ENCODE measurements at regions not wholly inside any gene's neighbourhood (a gene's known extent, or its start where the extent isn't known, plus 50 kb on each side); places are given as distances from the start of the nearest gene placed in this dataset.

GRCh38 chr4:182048871-182049270, 194.3 kb upstream of the TENM3 start:
- H3K4me2 ChIP-seq (ENCODE audit: insufficient read depth, low read length, poor library complexity, severe bottlenecking) = no peak overlapping the region
- H4K8ac ChIP-seq (ENCODE audit: low read depth, low read length) = no peak overlapping the region
- no peak overlapping the region for H3K4me3 ChIP-seq (ENCODE audit: low read length in 2 of 2)
- no peak overlapping the region for H2BK120ac ChIP-seq (ENCODE audit: low read depth, low read length)
- H2AFZ ChIP-seq (ENCODE audit: low read length) = no peak overlapping the region
- no peaks in the 10 kb centered on the region for H3K36me3 ChIP-seq (replicated peaks in 1 of 2; ENCODE audit: control insufficient read depth in 2 of 2, insufficient read depth in 2 of 2, low read length in 2 of 2)
- H3K4ac ChIP-seq (ENCODE audit: low read length) = no peak overlapping the region
- DNase-seq (ENCODE audit: low spot score) = no peak
- H3K14ac ChIP-seq (ENCODE audit: low read length) = no peak overlapping the region
- H3K23ac ChIP-seq (ENCODE audit: low read depth, low read length, poor library complexity) = no peak overlapping the region
- no peaks in the 10 kb centered on the region for H3K4me1 ChIP-seq (ENCODE audit: control insufficient read depth in 2 of 2, insufficient read depth in 1 of 2, low read depth in 1 of 2, low read length in 2 of 2)
- no peak overlapping the region for H4K91ac ChIP-seq (ENCODE audit: low read depth, low read length, poor library complexity)
- H2BK15ac ChIP-seq (ENCODE audit: low read length) = no peak overlapping the region
- no peaks in the 10 kb centered on the region for H3K79me1 ChIP-seq (ENCODE audit: low read depth, low read length)
- WGBS, 2 donors (ENCODE audit: extremely low coverage in 2 of 2, insufficient read length in 2 of 2, insufficient replicate concordance in 1 of 2) = no CpG with 5 or more reads among the region's 1 CpG
- H2BK12ac ChIP-seq (ENCODE audit: low read length) = no peak overlapping the region
- H3K27ac ChIP-seq (replicated peaks; ENCODE audit: low read length) = no peak overlapping the region
- no peaks in the 10 kb centered on the region for H3K27me3 ChIP-seq (ENCODE audit: control insufficient read depth in 3 of 3, insufficient read depth in 3 of 3, low read depth in 1 of 3, low read length in 3 of 3)
- H3K9me3 ChIP-seq (replicated peaks in 1 of 2; ENCODE audit: control insufficient read depth in 2 of 2, insufficient read depth in 1 of 2, low read depth in 1 of 2, low read length in 2 of 2) = no peaks in the 10 kb centered on the region
- no peak overlapping the region for H3K18ac ChIP-seq (ENCODE audit: low read length)
- H3K9ac ChIP-seq (ENCODE audit: low read depth, low read length, poor library complexity) = no peak overlapping the region
- no peak overlapping the region for H2AK5ac ChIP-seq (ENCODE audit: low read depth, low read length)
- H2BK5ac ChIP-seq (ENCODE audit: low read length) = no peak overlapping the region

GRCh38 chr4:182056866-182057265, 186.3 kb upstream of the TENM3 start:
- WGBS, 2 donors (ENCODE audit: extremely low coverage in 2 of 2, insufficient read length in 2 of 2, insufficient replicate concordance in 1 of 2) = no CpG with 5 or more reads among the region's 6 CpGs
- H3K4me3 ChIP-seq (ENCODE audit: low read length in 2 of 2) = no peak overlapping the region
- no peak for DNase-seq (ENCODE audit: low spot score)

GRCh38 chr4:182062458-182062857, 180.7 kb upstream of the TENM3 start:
- Histone ChIP-seq H3K27me3 (ENCODE audit: control insufficient read depth in 3 of 3, insufficient read depth in 3 of 3, low read depth in 1 of 3, low read length in 3 of 3) (no peaks in the 10 kb centered on the region), H3K14ac (ENCODE audit: low read length) (no peak overlapping the region), H2BK5ac (ENCODE audit: low read length) (no peak overlapping the region), H3K4me2 (ENCODE audit: insufficient read depth, low read length, poor library complexity, severe bottlenecking) (no peak overlapping the region), H3K18ac (ENCODE audit: low read length) (no peak overlapping the region), H3K9ac (ENCODE audit: low read depth, low read length, poor library complexity) (no peak overlapping the region), H3K4me3 (ENCODE audit: low read length in 2 of 2) (no peak overlapping the region), H3K4me1 (ENCODE audit: control insufficient read depth in 2 of 2, insufficient read depth in 1 of 2, low read depth in 1 of 2, low read length in 2 of 2) (no peaks in the 10 kb centered on the region), H4K91ac (ENCODE audit: low read depth, low read length, poor library complexity) (no peak overlapping the region), H3K9me3 (replicated peaks in 1 of 2; ENCODE audit: control insufficient read depth in 2 of 2, insufficient read depth in 1 of 2, low read depth in 1 of 2, low read length in 2 of 2) (peaks cover 3 to 20% of the 10 kb centered on the region in 2 donors), H3K4ac (ENCODE audit: low read length) (no peak overlapping the region), H3K79me1 (ENCODE audit: low read depth, low read length) (peaks cover 2% of the 10 kb centered on the region), H3K23ac (ENCODE audit: low read depth, low read length, poor library complexity) (no peak overlapping the region), H2BK120ac (ENCODE audit: low read depth, low read length) (no peak overlapping the region), H2BK12ac (ENCODE audit: low read length) (no peak overlapping the region), H2AK5ac (ENCODE audit: low read depth, low read length) (no peak overlapping the region), H4K8ac (ENCODE audit: low read depth, low read length) (no peak overlapping the region), H2BK15ac (ENCODE audit: low read length) (no peak overlapping the region), H3K27ac (replicated peaks; ENCODE audit: low read length) (no peak overlapping the region), H2AFZ (ENCODE audit: low read length) (no peak overlapping the region), H3K36me3 (replicated peaks in 1 of 2; ENCODE audit: control insufficient read depth in 2 of 2, insufficient read depth in 2 of 2, low read length in 2 of 2) (no peaks in the 10 kb centered on the region)
- no peak for DNase-seq (ENCODE audit: low spot score)
- no CpG with 5 or more reads among the region's 3 CpGs for WGBS, 2 donors (ENCODE audit: extremely low coverage in 2 of 2, insufficient read length in 2 of 2, insufficient replicate concordance in 1 of 2)

More at GRCh38 chr4:182056866-182057265, 186.3 kb upstream of the TENM3 start:
- H2AK5ac ChIP-seq (ENCODE audit: low read depth, low read length) = no peak overlapping the region
- H3K27ac ChIP-seq (replicated peaks; ENCODE audit: low read length) = no peak overlapping the region
- H2BK120ac ChIP-seq (ENCODE audit: low read depth, low read length) = no peak overlapping the region
- H2BK15ac ChIP-seq (ENCODE audit: low read length) = no peak overlapping the region
- H3K79me1 ChIP-seq (ENCODE audit: low read depth, low read length) = peaks cover 2% of the 10 kb centered on the region
- H3K4ac ChIP-seq (ENCODE audit: low read length) = no peak overlapping the region
- no peak overlapping the region for H3K4me2 ChIP-seq (ENCODE audit: insufficient read depth, low read length, poor library complexity, severe bottlenecking)
- peaks cover 0 to 5% of the 10 kb centered on the region in 2 donors for H3K4me1 ChIP-seq (ENCODE audit: control insufficient read depth in 2 of 2, insufficient read depth in 1 of 2, low read depth in 1 of 2, low read length in 2 of 2)
- peaks cover 3 to 13% of the 10 kb centered on the region in 2 donors for H3K9me3 ChIP-seq (replicated peaks in 1 of 2; ENCODE audit: control insufficient read depth in 2 of 2, insufficient read depth in 1 of 2, low read depth in 1 of 2, low read length in 2 of 2)
- no peak overlapping the region for H3K23ac ChIP-seq (ENCODE audit: low read depth, low read length, poor library complexity)
- no peaks in the 10 kb centered on the region for H3K27me3 ChIP-seq (ENCODE audit: control insufficient read depth in 3 of 3, insufficient read depth in 3 of 3, low read depth in 1 of 3, low read length in 3 of 3)
- H3K36me3 ChIP-seq (replicated peaks in 1 of 2; ENCODE audit: control insufficient read depth in 2 of 2, insufficient read depth in 2 of 2, low read length in 2 of 2) = no peaks in the 10 kb centered on the region
- H2BK5ac ChIP-seq (ENCODE audit: low read length) = no peak overlapping the region
- no peak overlapping the region for H4K91ac ChIP-seq (ENCODE audit: low read depth, low read length, poor library complexity)
- H2BK12ac ChIP-seq (ENCODE audit: low read length) = no peak overlapping the region
- no peak overlapping the region for H4K8ac ChIP-seq (ENCODE audit: low read depth, low read length)
- no peak overlapping the region for H3K9ac ChIP-seq (ENCODE audit: low read depth, low read length, poor library complexity)
- H3K14ac ChIP-seq (ENCODE audit: low read length) = no peak overlapping the region
- H2AFZ ChIP-seq (ENCODE audit: low read length) = peak overlapping the region; percentile 46
- no peak overlapping the region for H3K18ac ChIP-seq (ENCODE audit: low read length)

- Histone ChIP-seq H3K79me1 (ENCODE audit: low read depth, low read length) (peaks cover 2% of the 10 kb centered on the region), H3K27ac (replicated peaks; ENCODE audit: low read length) (no peak overlapping the region), H2BK5ac (ENCODE audit: low read length) (no peak overlapping the region), H3K4me1 (ENCODE audit: control insufficient read depth in 2 of 2, insufficient read depth in 1 of 2, low read depth in 1 of 2, low read length in 2 of 2) (peaks cover 0 to 1% of the 10 kb centered on the region in 2 donors), H3K9ac (ENCODE audit: low read depth, low read length, poor library complexity) (no peak overlapping the region), H3K27me3 (ENCODE audit: control insufficient read depth in 3 of 3, insufficient read depth in 3 of 3, low read depth in 1 of 3, low read length in 3 of 3) (no peaks in the 10 kb centered on the region), H3K14ac (ENCODE audit: low read length) (no peak overlapping the region), H2AK5ac (ENCODE audit: low read depth, low read length) (no peak overlapping the region), H2BK12ac (ENCODE audit: low read length) (no peak overlapping the region), H3K18ac (ENCODE audit: low read length) (no peak overlapping the region), H3K4me2 (ENCODE audit: insufficient read depth, low read length, poor library complexity, severe bottlenecking) (no peak overlapping the region), H2BK120ac (ENCODE audit: low read depth, low read length) (no peak overlapping the region), H2AFZ (ENCODE audit: low read length) (no peak overlapping the region), H3K9me3 (replicated peaks in 1 of 2; ENCODE audit: control insufficient read depth in 2 of 2, insufficient read depth in 1 of 2, low read depth in 1 of 2, low read length in 2 of 2) (peaks cover 3 to 20% of the 10 kb centered on the region in 2 donors), H3K23ac (ENCODE audit: low read depth, low read length, poor library complexity) (no peak overlapping the region), H3K4me3 (ENCODE audit: low read length in 2 of 2) (no peak overlapping the region), H3K4ac (ENCODE audit: low read length) (no peak overlapping the region), H3K36me3 (replicated peaks in 1 of 2; ENCODE audit: control insufficient read depth in 2 of 2, insufficient read depth in 2 of 2, low read length in 2 of 2) (no peaks in the 10 kb centered on the region), H4K8ac (ENCODE audit: low read depth, low read length) (no peak overlapping the region), H4K91ac (ENCODE audit: low read depth, low read length, poor library complexity) (no peak overlapping the region), H2BK15ac (ENCODE audit: low read length) (no peak overlapping the region)
- DNase-seq (ENCODE audit: low spot score) = no peak
Observed at GRCh38 chr4:182062936-182063335, 180.3 kb upstream of the TENM3 start.

All from neuronal stem cell (in vitro differentiated cells).